H1 (cell line): ENCODE measurements at regions not wholly inside any gene's neighbourhood (a gene's known extent, or its start where the extent isn't known, plus 50 kb on each side); places are given as distances from the start of the nearest gene placed in this dataset.

Experiments
- CTCF ChIA-PET: fragments of 300-600 bp; sonication (Branson Sonifier 250); formaldehyde crosslinking; loops from one replicate; lab custom pipeline; 2021; ENCODE audit not compliant: partially characterized antibody; lab: Charles Lee
- POLR2A ChIA-PET: fragments of 300-600 bp; sonication (Branson Sonifier 250); formaldehyde crosslinking; loops from one replicate; lab custom pipeline; 2021; ENCODE audit warnings: inconsistent platforms; ENCODE audit not compliant: partially characterized antibody; lab: Charles Lee
- DNase-seq, 2 experiments: peaks; one replicate each; pipeline versions ENCODE4 v3.0.0 to v3.0.0-alpha.2; 2010 to 2022; ENCODE audit warnings: low spot score in 2 of 2, low read depth in 1 of 2, mixed read lengths in 1 of 2
- FAIRE-seq: peaks from 2 replicates; lab custom pipeline; 2011; peaks lifted over from hg19 to GRCh38; lab: Jason Lieb, UNC
- H2AFZ ChIP-seq: 2 replicates; pipeline ENCODE4 v1.8.1; 2012; ENCODE audit warnings: low read length, inconsistent platforms
- H2AK5ac ChIP-seq: 2 replicates; pipeline ENCODE4 v1.6.1; 2013; ENCODE audit warnings: low read depth, low read length
- H2BK120ac ChIP-seq: replicated peaks from 2 replicates; pipeline ENCODE3; 2013; ENCODE audit warnings: low read depth, low read length, inconsistent platforms
- H2BK12ac ChIP-seq: 2 replicates; pipeline ENCODE4 v1.6.1; 2013; ENCODE audit warnings: low read depth, low read length
- H2BK15ac ChIP-seq: 2 replicates; pipeline ENCODE4 v1.6.1; 2013; ENCODE audit warnings: low read length
- H2BK20ac ChIP-seq: 2 replicates; pipeline ENCODE4 v1.6.1; 2013; ENCODE audit warnings: low read length
- H2BK5ac ChIP-seq: 2 replicates; pipeline ENCODE4 v1.6.1; 2013; ENCODE audit warnings: low read depth, low read length
- H3K14ac ChIP-seq: 2 replicates; pipeline ENCODE4 v1.6.1; 2013; ENCODE audit warnings: inconsistent platforms; ENCODE audit not compliant: insufficient read length
- H3K18ac ChIP-seq: 2 replicates; pipeline ENCODE4 v1.6.1; 2013; ENCODE audit warnings: low read length; ENCODE audit errors: extremely low read depth
- H3K23ac ChIP-seq: 2 replicates; pipeline ENCODE4 v1.6.1; 2013; ENCODE audit warnings: inconsistent platforms; ENCODE audit not compliant: insufficient read length
- H3K23me2 ChIP-seq: 2 replicates; pipeline ENCODE4 v1.6.1; 2013; ENCODE audit warnings: low read depth, low read length
- H3K27ac ChIP-seq: 2 replicates; pipeline ENCODE4 v1.6.1; 2011; ENCODE audit warnings: low read depth, low read length, inconsistent platforms
- H3K27me3 ChIP-seq, 4 experiments: replicated peaks in 1 of 4; 1 replicate in 1 of 4; 2 replicates in 3 of 4; pipeline versions ENCODE4 v1.6.1 to v1.8.1; 2011 to 2013; ENCODE audit warnings: low read length in 3 of 4, mild to moderate bottlenecking in 3 of 4, inconsistent platforms in 2 of 4, mixed read lengths in 2 of 4, moderate library complexity in 1 of 4; ENCODE audit not compliant: control insufficient read depth in 3 of 4, insufficient read depth in 3 of 4; ENCODE audit errors: extremely low read depth in 1 of 4
- H3K36me3 ChIP-seq, 4 experiments: 2 replicates each; pipeline versions ENCODE4 v1.6.1 to v1.8.1; 2011 to 2013; ENCODE audit warnings: mild to moderate bottlenecking in 4 of 4, low read length in 3 of 4, moderate library complexity in 2 of 4, control low read depth in 1 of 4, inconsistent platforms in 1 of 4; ENCODE audit not compliant: insufficient read depth in 4 of 4, control insufficient read depth in 2 of 4
- H3K4ac ChIP-seq: replicated peaks from 2 replicates; pipeline ENCODE3; 2013; ENCODE audit warnings: low read length, low read depth, mixed read lengths, inconsistent platforms; ENCODE audit not compliant: insufficient read length
- H3K4me1 ChIP-seq, 4 experiments: replicated peaks in 1 of 4; 1 replicate in 1 of 4; 2 replicates in 3 of 4; pipeline versions ENCODE4 v1.6.1 to v1.8.1; 2011 to 2013; ENCODE audit warnings: low read length in 3 of 4, inconsistent platforms in 2 of 4, mixed read lengths in 1 of 4; ENCODE audit not compliant: insufficient read depth in 4 of 4, control insufficient read depth in 3 of 4
- H3K4me2 ChIP-seq, 2 experiments: 2 replicates each; pipeline versions ENCODE4 v1.6.1 to v1.8.1; 2011 to 2013; ENCODE audit warnings: low read depth in 2 of 2, low read length in 2 of 2, control low read depth in 1 of 2, inconsistent platforms in 1 of 2, mild to moderate bottlenecking in 1 of 2; ENCODE audit not compliant: insufficient read depth in 1 of 2
- H3K4me3 ChIP-seq, 4 experiments: fragments of 200-600, 300-600 bp in 1 of 4; sonication (generic), shearing (Covaris generic), sonication (Bioruptor Twin) in 1 of 4; 2 replicates each; pipeline versions ENCODE4 v1.5.1 to v1.8.1; 2011 to 2016; ENCODE audit warnings: low read length in 4 of 4, low read depth in 3 of 4, control low read depth in 2 of 4, inconsistent platforms in 2 of 4, mild to moderate bottlenecking in 2 of 4, mixed read lengths in 1 of 4, moderate library complexity in 1 of 4; ENCODE audit not compliant: insufficient read depth in 2 of 4; ENCODE audit errors: extremely low read depth in 1 of 4
- H3K56ac ChIP-seq: replicated peaks from 2 replicates; pipeline ENCODE3; 2013; ENCODE audit warnings: low read depth, mild to moderate bottlenecking, mixed read lengths, low read length, inconsistent platforms; ENCODE audit not compliant: insufficient read length
- H3K79me1 ChIP-seq: 2 replicates; pipeline ENCODE4 v1.6.1; 2013; ENCODE audit warnings: low read depth, low read length, control low read depth
- H3K79me2 ChIP-seq, 2 experiments: 2 replicates each; pipeline versions ENCODE4 v1.6.1 to v1.8.1; 2012 to 2013; ENCODE audit warnings: low read length in 2 of 2, mild to moderate bottlenecking in 2 of 2, inconsistent platforms in 1 of 2; ENCODE audit not compliant: insufficient read depth in 2 of 2, control insufficient read depth in 1 of 2
- H3K9ac ChIP-seq, 4 experiments: replicated peaks in 1 of 4; 1 replicate in 1 of 4; 2 replicates in 3 of 4; pipeline versions ENCODE4 v1.6.1 to v1.8.1; 2011 to 2013; ENCODE audit warnings: low read depth in 3 of 4, low read length in 3 of 4, control low read depth in 2 of 4, mild to moderate bottlenecking in 2 of 4, moderate library complexity in 2 of 4, inconsistent platforms in 1 of 4; ENCODE audit errors: extremely low read depth in 1 of 4
- H3K9me3 ChIP-seq, 2 experiments: 2 replicates each; pipeline versions ENCODE4 v1.6.1 to v1.8.1; 2012 to 2013; ENCODE audit warnings: mild to moderate bottlenecking in 2 of 2, moderate library complexity in 2 of 2, control low read depth in 1 of 2, inconsistent platforms in 1 of 2, low read depth in 1 of 2, low read length in 1 of 2, mixed read lengths in 1 of 2; ENCODE audit not compliant: insufficient read depth in 2 of 2
- H4K20me1 ChIP-seq, 2 experiments: replicated peaks in 1 of 2; 2 replicates each; pipeline versions ENCODE3 to v1.8.1; 2011 to 2013; ENCODE audit warnings: inconsistent platforms in 2 of 2, low read length in 2 of 2, mild to moderate bottlenecking in 1 of 2; ENCODE audit not compliant: insufficient read depth in 2 of 2, control insufficient read depth in 1 of 2
- H4K5ac ChIP-seq: 2 replicates; pipeline ENCODE4 v1.6.1; 2013; ENCODE audit warnings: low read length, low read depth, mixed read lengths, inconsistent platforms; ENCODE audit not compliant: insufficient read length
- H4K8ac ChIP-seq: 2 replicates; pipeline ENCODE4 v1.8.0; 2013; ENCODE audit warnings: mild to moderate bottlenecking, moderate library complexity, low read length, inconsistent platforms; ENCODE audit not compliant: insufficient read depth; ENCODE audit errors: extremely low read depth
- H4K91ac ChIP-seq: replicated peaks from 2 replicates; pipeline ENCODE3; 2013; ENCODE audit warnings: low read length, mixed read lengths, inconsistent platforms; ENCODE audit not compliant: insufficient read length
- JUND ChIP-seq: IDR thresholded peaks from 2 replicates; pipeline ENCODE4 v1.6.1; 2011; ENCODE audit warnings: mild to moderate bottlenecking, improper control_type of control experiment, low read length
- SP2 ChIP-seq: IDR thresholded peaks from 2 replicates; pipeline ENCODE4 v1.6.1; 2012; ENCODE audit warnings: mild to moderate bottlenecking, low read length, inconsistent platforms
- TAF1 ChIP-seq: IDR thresholded peaks from 2 replicates; pipeline ENCODE4 v1.6.1; 2011; ENCODE audit warnings: mild to moderate bottlenecking, low read depth, low read length
- WGBS, 2 experiments: shearing (Covaris generic) in 1 of 2; methylation state at CpG; one replicate each; pipeline versions ENCODE4 v1.1.6 to v1.1.7; 2013 to 2015; ENCODE audit warnings: low lambda C conversion rate in 2 of 2, mixed read lengths in 2 of 2, inconsistent platforms in 1 of 2, low coverage in 1 of 2, missing lambda C conversion rate in 1 of 2; ENCODE audit not compliant: insufficient replicate concordance in 2 of 2, insufficient coverage in 1 of 2, insufficient read length in 1 of 2; ENCODE audit errors: extremely low coverage in 1 of 2, missing lambda C conversion rate in 1 of 2; 5-methylcytosine and 5-hydroxymethylcytosine counted together

- no peak overlapping the region for H2BK120ac ChIP-seq
- H3K79me2 ChIP-seq, result no peaks in the 10 kb centered on the region
- H3K23ac ChIP-seq, result no peak overlapping the region
- no peak overlapping the region for H3K4ac ChIP-seq
- H3K79me1 ChIP-seq, result no peaks in the 10 kb centered on the region
- no peak overlapping the region for H4K5ac ChIP-seq
- no peak overlapping the region for H2BK5ac ChIP-seq
- H3K4me3 ChIP-seq, result no peak overlapping the region
- no peak overlapping the region for H2BK15ac ChIP-seq
- H4K20me1 ChIP-seq, result no peaks in the 10 kb centered on the region
- H4K8ac ChIP-seq, result no peak overlapping the region
- no peak overlapping the region for H3K56ac ChIP-seq
- H2BK12ac ChIP-seq, result no peak overlapping the region
- FAIRE-seq (no peak), DNase-seq (no peak)
- H3K27me3 ChIP-seq, result no peaks in the 10 kb centered on the region; a peak in 1 of 7 replicates
- H3K9me3 ChIP-seq, result peaks cover 0 to 10% of the 10 kb centered on the region in 2 experiments; a peak in 1 of 4 replicates
- H2BK20ac ChIP-seq, result no peak overlapping the region
- H3K23me2 ChIP-seq, result peaks cover 2% of the 10 kb centered on the region; the same call in 1 of the 2 replicates
- no peaks in the 10 kb centered on the region; a peak in 1 of 8 replicates for H3K36me3 ChIP-seq
- no peak overlapping the region for H3K14ac ChIP-seq
- H3K18ac ChIP-seq, result no peak overlapping the region
- H3K4me2 ChIP-seq, result no peak overlapping the region
- no peak overlapping the region for H4K91ac ChIP-seq
- H3K27ac ChIP-seq, result no peak overlapping the region
- no peak overlapping the region for H2AK5ac ChIP-seq
- 83% methylated on average over 2 of the region's 2 CpGs; no CpG with 5 or more reads in 1 of the 2 experiments for WGBS, 2 experiments
- ChIA-PET CTCF (interaction anchor here (0.6 to 1.4 kb wide), 3 partner anchors 10 to 190 kb away, joined by 3 to 6 read pairs (median 3); no protein-coding TSS in a partner anchor), POLR2A (no interaction called here)
- no peak overlapping the region for H2AFZ ChIP-seq
- no peak overlapping the region for H3K9ac ChIP-seq
- H3K4me1 ChIP-seq, result peaks cover 0 to 4% (median 0%) of the 10 kb centered on the region in 4 experiments; a peak in 2 of 7 replicates
- TF ChIP-seq TAF1 (no peak), JUND (no peak), SP2 (no peak)
Measured at GRCh38 chr3:139128803-139129202, 84.1 kb upstream of the PRR23C start.
